GM23338 (cell line): ENCODE measurements at regions not wholly inside any gene's neighbourhood (a gene's known extent, or its start where the extent isn't known, plus 50 kb on each side); places are given as distances from the start of the nearest gene placed in this dataset.

Experiments used
- ATAC-seq: fragments of 200-7000 bp; cut with Tn5 transposase; 3 replicates; pipeline ENCODE4 v1.9.1; 2020
- DNase-seq: peaks from one replicate; pipeline ENCODE4 v3.0.0-alpha.2; 2015; ENCODE audit warnings: low spot score
- H2AFZ ChIP-seq: fragments of 200-600 bp; sonication (generic); 2 replicates; pipeline ENCODE4 v1.8.0; 2016; ENCODE audit warnings: antibody characterized with exemption, mild to moderate bottlenecking, moderate library complexity
- H3F3A ChIP-seq: fragments of 200-600 bp; sonication (generic); replicated peaks from 2 replicates; pipeline ENCODE4 v1.8.0; 2017; ENCODE audit warnings: antibody characterized with exemption, mixed run types, low read depth
- H3K27ac ChIP-seq: fragments of 200-600 bp; sonication (generic); 2 replicates; pipeline ENCODE4 v1.6.1; 2016; ENCODE audit warnings: low read depth
- H3K27me3 ChIP-seq: fragments of 200-600 bp; sonication (generic); 2 replicates; pipeline ENCODE4 v1.8.0; 2016; ENCODE audit warnings: mild to moderate bottlenecking, mixed run types, moderate library complexity; ENCODE audit not compliant: insufficient read depth
- H3K36me3 ChIP-seq: fragments of 200-600 bp; sonication (generic); 2 replicates; pipeline ENCODE4 v1.8.0; 2016; ENCODE audit warnings: mild to moderate bottlenecking; ENCODE audit not compliant: insufficient read depth
- H3K4me1 ChIP-seq: fragments of 200-600 bp; sonication (generic); 2 replicates; pipeline ENCODE4 v1.8.0; 2016; ENCODE audit warnings: mild to moderate bottlenecking, moderate library complexity; ENCODE audit not compliant: insufficient read depth
- H3K4me2 ChIP-seq: fragments of 200-600 bp; sonication (generic); 2 replicates; pipeline ENCODE4 v1.7.1; 2017; ENCODE audit warnings: mixed run types
- H3K4me3 ChIP-seq: fragments of 200-600 bp; sonication (generic); 2 replicates; pipeline ENCODE4 v1.6.1; 2016; ENCODE audit warnings: mixed run types
- H3K79me2 ChIP-seq: fragments of 200-600 bp; sonication (generic); replicated peaks from 2 replicates; pipeline ENCODE4 v1.8.0; 2017; ENCODE audit warnings: mild to moderate bottlenecking; ENCODE audit not compliant: insufficient read depth
- H3K9me2 ChIP-seq: fragments of 200-600 bp; sonication (generic); 2 replicates; pipeline ENCODE4 v1.8.0; 2017; ENCODE audit not compliant: insufficient read depth
- H4K20me1 ChIP-seq: fragments of 200-600 bp; sonication (generic); replicated peaks from 2 replicates; pipeline ENCODE4 v1.8.0; 2017; ENCODE audit warnings: mild to moderate bottlenecking; ENCODE audit not compliant: insufficient read depth
- H3K27ac Mint-ChIP-seq: 2 replicates; pipeline ENCODE4 v1.8.0; 2020; ENCODE audit warnings: inconsistent platforms, mild to moderate bottlenecking, moderate library complexity, mixed read lengths
- H3K27me3 Mint-ChIP-seq: 3 replicates; pipeline ENCODE4 v1.8.0; 2022; ENCODE audit warnings: low read depth, mild to moderate bottlenecking, moderate library complexity, mixed read lengths, inconsistent platforms; ENCODE audit not compliant: insufficient read depth, poor library complexity
- H3K36me3 Mint-ChIP-seq: 3 replicates; pipeline ENCODE4 v1.8.0; 2021; ENCODE audit warnings: low read depth, mild to moderate bottlenecking, inconsistent platforms, moderate library complexity, mixed read lengths
- H3K4me1 Mint-ChIP-seq: 3 replicates; pipeline ENCODE4 v1.8.0; 2020; ENCODE audit warnings: mild to moderate bottlenecking, inconsistent platforms, mixed read lengths
- H3K4me3 Mint-ChIP-seq: 3 replicates; pipeline ENCODE4 v1.8.0; 2021; ENCODE audit warnings: moderate library complexity, mild to moderate bottlenecking, inconsistent platforms, mixed read lengths
- H3K9me3 Mint-ChIP-seq: 3 replicates; pipeline ENCODE4 v1.8.0; 2020; ENCODE audit warnings: moderate library complexity, mild to moderate bottlenecking, inconsistent platforms, mixed read lengths
- CREB1 ChIP-seq: fragments of 250-450 bp; sonication (Bioruptor Pico); IDR thresholded peaks from 2 replicates; pipeline ENCODE4 v1.5.0; 2020; ENCODE audit warnings: low read depth, mild to moderate bottlenecking, moderate library complexity
- CTCF ChIP-seq, 2 experiments: fragments of 200-600 bp in 1 of 2; sonication (generic) in 1 of 2; conservative IDR thresholded peaks; 2 replicates each; pipeline versions ENCODE4 v1.5.1 to v1.6.1; 2016 to 2017; ENCODE audit warnings: antibody characterized with exemption in 2 of 2, low read depth in 2 of 2, mild to moderate bottlenecking in 2 of 2, moderate library complexity in 1 of 2
- ETS1 ChIP-seq: IDR thresholded peaks from 2 replicates; pipeline ENCODE4 v1.6.1; 2016; ENCODE audit warnings: antibody characterized with exemption
- EZH2 ChIP-seq: fragments of 200-600 bp; sonication (generic); IDR thresholded peaks from one replicate; pipeline ENCODE4 v1.8.0; 2017; ENCODE audit warnings: antibody characterized with exemption, mild to moderate bottlenecking, low read depth; ENCODE audit not compliant: unreplicated experiment
- EZH2phosphoT487 ChIP-seq: fragments of 200-600 bp; sonication (generic); IDR thresholded peaks from one replicate; pipeline ENCODE4 v1.8.1; 2018; ENCODE audit warnings: antibody characterized with exemption; ENCODE audit not compliant: unreplicated experiment
- JUNB ChIP-seq: IDR thresholded peaks from one replicate; pipeline ENCODE4 v1.6.1; 2016; ENCODE audit warnings: antibody characterized with exemption; ENCODE audit not compliant: unreplicated experiment
- NANOG ChIP-seq: IDR thresholded peaks from 2 replicates; pipeline ENCODE4 v1.6.1; 2016; ENCODE audit warnings: antibody characterized with exemption, borderline replicate concordance
- POLR2AphosphoS5 ChIP-seq: IDR thresholded peaks from 2 replicates; pipeline ENCODE4 v1.6.1; 2016; ENCODE audit warnings: antibody characterized with exemption, low read depth
- STAT1 ChIP-seq: IDR thresholded peaks from one replicate; pipeline ENCODE4 v1.6.1; 2016; ENCODE audit warnings: antibody characterized with exemption; ENCODE audit not compliant: unreplicated experiment
- ZNF114 ChIP-seq: fragments of 250-450 bp; sonication (Bioruptor Pico); IDR thresholded peaks from 2 replicates; pipeline ENCODE4 v1.5.0; 2020; ENCODE audit warnings: mild to moderate bottlenecking, moderate library complexity
- ZNF331 ChIP-seq: fragments of 250-450 bp; sonication (Bioruptor Pico); IDR thresholded peaks from 2 replicates; pipeline ENCODE4 v1.5.0; 2020; ENCODE audit warnings: low read depth, mild to moderate bottlenecking, moderate library complexity

- H3K9me2 ChIP-seq = no peaks in the 10 kb centered on the region
- no peaks in the 10 kb centered on the region for H3F3A ChIP-seq
- H4K20me1 ChIP-seq = no peaks in the 10 kb centered on the region
- Mint-ChIP-seq H3K4me3 (no peak overlapping the region), H3K27me3 (peaks cover 2% of the 10 kb centered on the region), H3K27ac (no peak overlapping the region), H3K9me3 (no peaks in the 10 kb centered on the region), H3K4me1 (peaks cover 9% of the 10 kb centered on the region), H3K36me3 (no peaks in the 10 kb centered on the region)
- no peak for TF ChIP-seq ZNF331
- no peak overlapping the region for H3K4me2 ChIP-seq
- DNase-seq = no peak
- ATAC-seq = no peak
- H3K4me1 ChIP-seq = peaks cover 7% of the 10 kb centered on the region; the same call in 1 of the 2 replicates
- no peak overlapping the region for H2AFZ ChIP-seq
- no peaks in the 10 kb centered on the region for H3K36me3 ChIP-seq
- H3K79me2 ChIP-seq = no peaks in the 10 kb centered on the region
- H3K27me3 ChIP-seq = no peaks in the 10 kb centered on the region
- no peak overlapping the region for H3K27ac ChIP-seq
- H3K4me3 ChIP-seq = no peak overlapping the region
These were observed 294.6 kb upstream of the TUT7 start for GRCh38 chr9:86648828-86649170.

GRCh38 chr9:86648156-86648827 lies 294.1 kb upstream of the TUT7 start:
- Histone ChIP-seq H3F3A (no peaks in the 10 kb centered on the region), H3K4me1 (peaks cover 9% of the 10 kb centered on the region; the same call in 1 of the 2 replicates), H3K27me3 (no peaks in the 10 kb centered on the region), H3K36me3 (no peaks in the 10 kb centered on the region), H4K20me1 (no peaks in the 10 kb centered on the region), H3K79me2 (no peaks in the 10 kb centered on the region), H3K4me2 (no peak overlapping the region), H2AFZ (no peak overlapping the region), H3K9me2 (no peaks in the 10 kb centered on the region), H3K4me3 (no peak overlapping the region), H3K27ac (no peak overlapping the region)
- Mint-ChIP-seq H3K4me3 (no peak overlapping the region), H3K27me3 (peaks cover 2% of the 10 kb centered on the region), H3K9me3 (no peaks in the 10 kb centered on the region), H3K27ac (no peak overlapping the region), H3K4me1 (peaks cover 12% of the 10 kb centered on the region), H3K36me3 (no peaks in the 10 kb centered on the region)
- TF ChIP-seq EZH2phosphoT487 (no peak), ZNF331 (no peak), STAT1 (no peak), NANOG (no peak), CTCF (conservative IDR thresholded peaks at IDR 0.05; ENCODE audit: low read depth in 2 of 2) (no peak)
- DNase-seq = no peak
- ATAC-seq = no peak

GRCh38 chr9:86645303-86645702 lies 291.1 kb upstream of the TUT7 start:
- peak; percentile 52 for DNase-seq
- Histone ChIP-seq H3K27ac (no peak overlapping the region), H3F3A (no peaks in the 10 kb centered on the region), H2AFZ (peak overlapping the region; percentile 76; the same call in 1 of the 2 replicates), H3K27me3 (no peaks in the 10 kb centered on the region), H3K4me1 (peaks cover 9% of the 10 kb centered on the region; the same call in 1 of the 2 replicates), H3K79me2 (no peaks in the 10 kb centered on the region), H3K36me3 (no peaks in the 10 kb centered on the region), H3K4me2 (no peak overlapping the region), H4K20me1 (no peaks in the 10 kb centered on the region), H3K4me3 (no peak overlapping the region), H3K9me2 (no peaks in the 10 kb centered on the region)
- ATAC-seq = peak; percentile 80
- H3K36me3 Mint-ChIP-seq = no peaks in the 10 kb centered on the region
- no peaks in the 10 kb centered on the region for H3K9me3 Mint-ChIP-seq
- H3K4me3 Mint-ChIP-seq = no peak overlapping the region
- peaks cover 12% of the 10 kb centered on the region for H3K4me1 Mint-ChIP-seq
- peaks cover 4% of the 10 kb centered on the region for H3K27me3 Mint-ChIP-seq
- no peak overlapping the region for H3K27ac Mint-ChIP-seq
- no peak for TF ChIP-seq ZNF331
- no peak for TF ChIP-seq CTCF (conservative IDR thresholded peaks at IDR 0.05; ENCODE audit: low read depth in 2 of 2)
- TF ChIP-seq CREB1 = no peak
- TF ChIP-seq NANOG = no peak
- no peak for TF ChIP-seq EZH2
- no peak for TF ChIP-seq ZNF114 (CRISPR knock-in tag)
- TF ChIP-seq ETS1 = no peak
- no peak for TF ChIP-seq JUNB
- no peak for TF ChIP-seq EZH2phosphoT487
- TF ChIP-seq POLR2AphosphoS5 = no peak
